GM12878 (cell line): ENCODE measurements at regions not wholly inside any gene's neighbourhood (a gene's known extent, or its start where the extent isn't known, plus 50 kb on each side); places are given as distances from the start of the nearest gene placed in this dataset.
"Not testable (repeated sequence)": the region's sequence is repeated elsewhere in the genome, so short reads cannot be mapped to it uniquely, and the experiment has no call there.

ENCODE experiments used
- ATAC-seq: fragments of 200-7000 bp; cut with Tn5 transposase; 3 replicates; pipeline ENCODE4 v1.9.1; 2020; ENCODE audit warnings: mild to moderate bottlenecking, moderate library complexity
- BruUV-seq: library from RNA; stranded (reverse); fragments of 400-500 nt; replicated peaks from 2 replicates; lab custom pipeline; 2021; lab: Mats Ljungman, UMichigan
- CTCF ChIA-PET: fragments of 300-600 bp; sonication (Branson Sonifier 250); formaldehyde crosslinking; extraction: SDS; loops from one replicate; lab custom pipeline; 2021; ENCODE audit warnings: inconsistent platforms; lab: Yijun Ruan, JAX
- POLR2A ChIA-PET: fragments of 350-600 bp; formaldehyde crosslinking; extraction: SDS; loops from one replicate; lab custom pipeline; 2021; ENCODE audit warnings: inconsistent platforms; lab: Charles Lee
- RAD21 ChIA-PET: fragments of 300-600 bp; sonication (Branson Sonifier 250); formaldehyde crosslinking; loops from one replicate; lab custom pipeline; 2023; ENCODE audit warnings: antibody characterized with exemption; ENCODE audit not compliant: unreplicated experiment; lab: Charles Lee
- SMC1A ChIA-PET: fragments of 300-600 bp; sonication (Branson Sonifier 250); formaldehyde crosslinking; loops from one replicate; lab custom pipeline; 2023; ENCODE audit not compliant: unreplicated experiment, uncharacterized antibody; lab: Charles Lee
- DNase-seq: peaks from one replicate; pipeline ENCODE4 v3.0.0-alpha.2; 2011; ENCODE audit warnings: low read depth, low spot score
- FAIRE-seq: peaks from 3 replicates; lab custom pipeline; 2011; peaks lifted over from hg19 to GRCh38; lab: Jason Lieb, UNC
- H2AFZ ChIP-seq: 2 replicates; pipeline ENCODE4 v1.6.0; 2011; ENCODE audit warnings: low read depth, low read length, control low read depth; ENCODE audit not compliant: control insufficient read depth
- H3K27ac ChIP-seq: 2 replicates; pipeline ENCODE4 v1.5.1; 2011; ENCODE audit warnings: control low read depth; ENCODE audit not compliant: control insufficient read depth, insufficient read depth
- H3K27me3 ChIP-seq, 2 experiments: replicated peaks in 1 of 2; 2 replicates each; pipeline versions ENCODE4 v1.6.0 to v1.6.1; 2011; ENCODE audit warnings: low read length in 1 of 2; ENCODE audit not compliant: control insufficient read depth in 2 of 2, insufficient read depth in 2 of 2
- H3K36me3 ChIP-seq, 2 experiments: 2 replicates each; pipeline ENCODE4 v1.5.1; 2011; ENCODE audit warnings: low read length in 1 of 2; ENCODE audit not compliant: control insufficient read depth in 2 of 2, insufficient read depth in 2 of 2
- H3K4me1 ChIP-seq: 2 replicates; pipeline ENCODE4 v1.6.1; 2011; ENCODE audit warnings: mild to moderate bottlenecking, low read length, moderate library complexity, mixed read lengths; ENCODE audit not compliant: control insufficient read depth, insufficient read depth
- H3K4me2 ChIP-seq: 2 replicates; pipeline ENCODE4 v1.6.0; 2011; ENCODE audit warnings: control low read depth; ENCODE audit not compliant: control insufficient read depth, insufficient read depth
- H3K4me3 ChIP-seq: fragments of 200-600 bp; sonication (generic); 2 replicates; pipeline ENCODE4 v1.5.1; 2016
- H3K79me2 ChIP-seq: 2 replicates; pipeline ENCODE4 v1.6.0; 2011; ENCODE audit warnings: low read length; ENCODE audit not compliant: control insufficient read depth, insufficient read depth
- H3K9ac ChIP-seq: 2 replicates; pipeline ENCODE4 v1.8.0; 2011; ENCODE audit warnings: low read length, control low read depth, mixed read lengths; ENCODE audit not compliant: control insufficient read depth, insufficient read depth
- H3K9me3 ChIP-seq: replicated peaks from 3 replicates; pipeline ENCODE4 v1.5.1; 2011; ENCODE audit warnings: mild to moderate bottlenecking, low read length; ENCODE audit not compliant: control insufficient read depth, insufficient read depth
- H4K20me1 ChIP-seq: 2 replicates; pipeline ENCODE4 v1.6.0; 2011; ENCODE audit not compliant: control insufficient read depth, insufficient read depth
- BCL11A ChIP-seq: IDR thresholded peaks from 2 replicates; pipeline ENCODE4 v1.6.1; 2011; ENCODE audit warnings: low read depth, low read length
- BHLHE40 ChIP-seq, 2 experiments: fragments of 450-650 bp in 1 of 2; IDR thresholded peaks; 2 replicates each; pipeline ENCODE4 v1.6.1; 2011 to 2017; ENCODE audit warnings: low read depth in 2 of 2, borderline replicate concordance in 1 of 2, improper control_type of control experiment in 1 of 2, low read length in 1 of 2, mild to moderate bottlenecking in 1 of 2
- CHD4 ChIP-seq: fragments of 200-600 bp; sonication (generic); IDR thresholded peaks from 2 replicates; pipeline ENCODE4 v1.6.1; 2016; ENCODE audit warnings: mild to moderate bottlenecking
- EZH2 ChIP-seq: IDR thresholded peaks from 2 replicates; pipeline ENCODE4 v1.6.1; 2012; ENCODE audit warnings: low read depth, mild to moderate bottlenecking, control low read depth, inconsistent platforms, low read length, borderline replicate concordance; ENCODE audit not compliant: control insufficient read depth
- HDGF ChIP-seq: fragments of 450-650 bp; IDR thresholded peaks from 2 replicates; pipeline ENCODE4 v1.6.1; 2016; ENCODE audit warnings: antibody characterized with exemption
- NFXL1 ChIP-seq: fragments of 450-650 bp; IDR thresholded peaks from 2 replicates; pipeline ENCODE4 v1.6.1; 2017; ENCODE audit warnings: antibody characterized with exemption, mild to moderate bottlenecking, borderline replicate concordance
- NFYA ChIP-seq: IDR thresholded peaks from 2 replicates; pipeline ENCODE4 v1.6.1; 2011; ENCODE audit warnings: low read depth, mild to moderate bottlenecking, low read length, improper control_type of control experiment, borderline replicate concordance
- POLR2A ChIP-seq: IDR thresholded peaks from 2 replicates; pipeline ENCODE4 v1.6.1; 2011; ENCODE audit warnings: low read depth, mild to moderate bottlenecking, low read length
- SMAD5 ChIP-seq: IDR thresholded peaks from 2 replicates; pipeline ENCODE4 v1.6.1; 2016; ENCODE audit warnings: antibody characterized with exemption, low read depth
- SREBF1 ChIP-seq: IDR thresholded peaks from 2 replicates; pipeline ENCODE4 v1.6.1; 2012; ENCODE audit warnings: mild to moderate bottlenecking, low read length
- ZNF207 ChIP-seq: fragments of 450-650 bp; IDR thresholded peaks from 2 replicates; pipeline ENCODE4 v1.6.1; 2014; ENCODE audit warnings: antibody characterized with exemption, mild to moderate bottlenecking, borderline replicate concordance
- ZNF217 ChIP-seq: fragments of 450-650 bp; IDR thresholded peaks from 2 replicates; pipeline ENCODE4 v1.6.1; 2017; ENCODE audit warnings: antibody characterized with exemption, mild to moderate bottlenecking
- WGBS: methylation state at CpG from one replicate; pipeline ENCODE4 v1.1.6; 2016; ENCODE audit warnings: low lambda C conversion rate; ENCODE audit not compliant: insufficient replicate concordance, insufficient coverage; ENCODE audit errors: missing lambda C conversion rate; 5-methylcytosine and 5-hydroxymethylcytosine counted together
- in situ Hi-C: fragments of 300-500 bp; cut with MboI; formaldehyde crosslinking; loops from 9 replicates; pipeline ENCODE4 v1.14.3; 2018; ENCODE audit warnings: mixed read lengths
- intact Hi-C: fragments of 100-400 bp; cut with micrococcal nuclease; formaldehyde crosslinking; loops from one replicate; pipeline ENCODE4 v1.14.2; 2022; ENCODE audit not compliant: unreplicated experiment
- TF ChIP-seq, protein P1 (sequence below): fragments of 450-650 bp; IDR thresholded peaks from 2 replicates; pipeline ENCODE4 v1.6.1; 2014; ENCODE audit warnings: mild to moderate bottlenecking
- TF ChIP-seq, protein P2 (sequence below): fragments of 450-650 bp; IDR thresholded peaks from 2 replicates; pipeline ENCODE4 v1.6.1; 2017; ENCODE audit warnings: mild to moderate bottlenecking, moderate library complexity

DNA sequence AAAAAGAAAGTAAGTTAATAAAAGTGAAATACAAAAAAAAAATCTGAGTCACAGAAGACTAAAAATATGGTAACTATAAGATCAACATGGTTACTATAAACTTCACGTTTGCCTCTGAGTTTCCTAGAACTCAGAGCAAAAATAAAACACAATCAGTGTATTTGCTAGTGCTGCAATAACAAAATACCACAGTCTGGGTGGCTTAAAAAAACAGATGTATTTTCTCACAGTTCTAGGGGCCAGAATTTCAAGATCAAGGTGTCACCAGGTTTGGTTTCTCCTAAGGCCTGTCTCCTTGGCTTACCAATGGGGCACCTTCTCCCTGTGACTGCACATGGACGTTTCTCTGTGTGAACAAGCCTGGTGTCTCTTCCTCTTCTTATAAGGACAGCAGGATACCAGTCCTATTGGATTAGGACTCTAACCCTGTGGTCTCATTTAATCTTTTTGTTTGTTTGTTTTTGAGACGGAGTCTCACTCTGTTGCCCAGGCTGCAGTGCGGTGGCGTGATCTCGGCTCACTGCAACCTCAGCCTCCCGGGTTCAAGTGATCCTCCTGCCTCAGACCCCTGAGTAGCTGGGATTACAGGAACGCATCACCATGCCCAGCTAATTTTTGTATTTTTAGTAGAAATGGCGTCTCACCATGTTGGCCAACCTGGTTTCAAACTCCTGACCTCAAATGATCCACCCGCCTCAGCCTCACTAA lies 104.9 kb upstream of the LOC128125822 start:
- Histone ChIP-seq H3K27me3 (no peaks in the 10 kb centered on the region), H3K79me2 (no peaks in the 10 kb centered on the region), H3K4me1 (no peaks in the 10 kb centered on the region), H3K4me2 (no peak overlapping the region), H3K9ac (no peak overlapping the region), H3K36me3 (no peaks in the 10 kb centered on the region), H3K9me3 (no peaks in the 10 kb centered on the region), H2AFZ (no peak overlapping the region; the same call in 1 of the 2 replicates), H4K20me1 (no peaks in the 10 kb centered on the region), H3K4me3 (no peak overlapping the region), H3K27ac (no peak overlapping the region)
- BruUV-seq: no TSS peak
- in situ Hi-C loops (no loop called here), intact Hi-C loops (no loop called here)
- POLR2A ChIA-PET: no interaction called here
- 69% methylated on average over 10 of the region's 10 CpGs for WGBS
- RAD21 ChIA-PET: no interaction called here
- no peak for DNase-seq
- TF ChIP-seq SREBF1 (no peak), BCL11A (no peak), EZH2 (no peak), ZNF207 (no peak), HDGF (no peak), SMAD5 (no peak), BHLHE40 (IDR thresholded peaks at IDR 0.05; ENCODE audit: borderline replicate concordance in 1 of 2, low read depth in 2 of 2, low read length in 1 of 2) (no peak), NFYA (no peak), ZNF217 (no peak), NFXL1 (no peak), CHD4 (no peak), POLR2A (no peak)
- TF ChIP-seq, protein P1, sequence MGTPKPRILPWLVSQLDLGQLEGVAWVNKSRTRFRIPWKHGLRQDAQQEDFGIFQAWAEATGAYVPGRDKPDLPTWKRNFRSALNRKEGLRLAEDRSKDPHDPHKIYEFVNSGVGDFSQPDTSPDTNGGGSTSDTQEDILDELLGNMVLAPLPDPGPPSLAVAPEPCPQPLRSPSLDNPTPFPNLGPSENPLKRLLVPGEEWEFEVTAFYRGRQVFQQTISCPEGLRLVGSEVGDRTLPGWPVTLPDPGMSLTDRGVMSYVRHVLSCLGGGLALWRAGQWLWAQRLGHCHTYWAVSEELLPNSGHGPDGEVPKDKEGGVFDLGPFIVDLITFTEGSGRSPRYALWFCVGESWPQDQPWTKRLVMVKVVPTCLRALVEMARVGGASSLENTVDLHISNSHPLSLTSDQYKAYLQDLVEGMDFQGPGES: no peak
- TF ChIP-seq, protein P2, sequence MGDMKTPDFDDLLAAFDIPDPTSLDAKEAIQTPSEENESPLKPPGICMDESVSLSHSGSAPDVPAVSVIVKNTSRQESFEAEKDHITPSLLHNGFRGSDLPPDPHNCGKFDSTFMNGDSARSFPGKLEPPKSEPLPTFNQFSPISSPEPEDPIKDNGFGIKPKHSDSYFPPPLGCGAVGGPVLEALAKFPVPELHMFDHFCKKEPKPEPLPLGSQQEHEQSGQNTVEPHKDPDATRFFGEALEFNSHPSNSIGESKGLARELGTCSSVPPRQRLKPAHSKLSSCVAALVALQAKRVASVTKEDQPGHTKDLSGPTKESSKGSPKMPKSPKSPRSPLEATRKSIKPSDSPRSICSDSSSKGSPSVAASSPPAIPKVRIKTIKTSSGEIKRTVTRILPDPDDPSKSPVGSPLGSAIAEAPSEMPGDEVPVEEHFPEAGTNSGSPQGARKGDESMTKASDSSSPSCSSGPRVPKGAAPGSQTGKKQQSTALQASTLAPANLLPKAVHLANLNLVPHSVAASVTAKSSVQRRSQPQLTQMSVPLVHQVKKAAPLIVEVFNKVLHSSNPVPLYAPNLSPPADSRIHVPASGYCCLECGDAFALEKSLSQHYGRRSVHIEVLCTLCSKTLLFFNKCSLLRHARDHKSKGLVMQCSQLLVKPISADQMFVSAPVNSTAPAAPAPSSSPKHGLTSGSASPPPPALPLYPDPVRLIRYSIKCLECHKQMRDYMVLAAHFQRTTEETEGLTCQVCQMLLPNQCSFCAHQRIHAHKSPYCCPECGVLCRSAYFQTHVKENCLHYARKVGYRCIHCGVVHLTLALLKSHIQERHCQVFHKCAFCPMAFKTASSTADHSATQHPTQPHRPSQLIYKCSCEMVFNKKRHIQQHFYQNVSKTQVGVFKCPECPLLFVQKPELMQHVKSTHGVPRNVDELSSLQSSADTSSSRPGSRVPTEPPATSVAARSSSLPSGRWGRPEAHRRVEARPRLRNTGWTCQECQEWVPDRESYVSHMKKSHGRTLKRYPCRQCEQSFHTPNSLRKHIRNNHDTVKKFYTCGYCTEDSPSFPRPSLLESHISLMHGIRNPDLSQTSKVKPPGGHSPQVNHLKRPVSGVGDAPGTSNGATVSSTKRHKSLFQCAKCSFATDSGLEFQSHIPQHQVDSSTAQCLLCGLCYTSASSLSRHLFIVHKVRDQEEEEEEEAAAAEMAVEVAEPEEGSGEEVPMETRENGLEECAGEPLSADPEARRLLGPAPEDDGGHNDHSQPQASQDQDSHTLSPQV: no peak
- ATAC-seq: no peak
- SMC1A ChIA-PET: no interaction called here
- CTCF ChIA-PET: no interaction called here
- FAIRE-seq: no peak

DNA sequence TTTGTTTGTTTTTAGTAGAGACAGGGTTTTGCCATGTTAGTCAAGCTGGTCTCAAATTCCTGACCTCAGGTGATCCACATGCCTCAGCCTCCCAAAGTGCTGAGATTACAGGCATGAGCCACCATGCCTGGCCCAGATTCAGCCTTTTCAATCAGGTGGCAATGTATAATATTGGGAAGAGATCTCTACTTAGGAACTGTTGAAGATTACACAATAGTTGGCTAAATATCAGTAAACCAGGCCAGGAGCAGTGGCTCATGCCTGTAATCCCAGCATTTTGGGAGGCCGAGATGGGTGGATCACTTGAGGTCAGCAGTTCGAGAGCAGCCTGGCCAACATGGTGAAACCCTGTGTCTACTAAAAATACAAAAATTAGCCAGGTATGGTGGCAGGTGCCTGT lies 101.1 kb upstream of the LOC128125822 start:
- H3K9me3 ChIP-seq, H3K27ac ChIP-seq, H3K4me3 ChIP-seq, BruUV-seq, FAIRE-seq, intact Hi-C loops, H3K4me2 ChIP-seq, in situ Hi-C loops, H3K9ac ChIP-seq, H3K27me3 ChIP-seq, H3K36me3 ChIP-seq, H2AFZ ChIP-seq, SMC1A ChIA-PET, DNase-seq, RAD21 ChIA-PET, H4K20me1 ChIP-seq, H3K79me2 ChIP-seq, H3K4me1 ChIP-seq, ATAC-seq: not testable (repeated sequence)
- POLR2A ChIA-PET: interaction anchor here (0.7 kb wide), 1 partner anchor 15 kb away, joined by 3 read pairs; no protein-coding TSS in a partner anchor
- WGBS: 84% methylated on average over 2 of the region's 2 CpGs
- CTCF ChIA-PET: interaction anchor here (0.6 to 0.7 kb wide), 2 partner anchors 148 to 804 kb away, joined by 3 read pairs; no protein-coding TSS in a partner anchor
